ENCODE measurements at regions not wholly inside any gene's neighbourhood (a gene's known extent, or its start where the extent isn't known, plus 50 kb on each side); places are given as distances from the start of the nearest gene placed in this dataset.
"Not testable (repeated sequence)": the region's sequence is repeated elsewhere in the genome, so short reads cannot be mapped to it uniquely, and the experiment has no call there.

- DNase-seq (ENCODE audit: low read depth): no peak
Measured at GRCh38 chrX:10965174-10965798, 145.8 kb upstream of the HCCS start.

GRCh38 chrX:10966057-10966456, 145.1 kb upstream of the HCCS start:
- DNase-seq (ENCODE audit: low read depth): no peak

- no peak for DNase-seq (ENCODE audit: low read depth)
Measured at GRCh38 chrX:10971176-10971575, 140.0 kb upstream of the HCCS start.

- DNase-seq (ENCODE audit: low read depth): no peak
Measured at GRCh38 chrX:10971759-10972158, 139.4 kb upstream of the HCCS start.

GRCh38 chrX:10972706-10973105, 138.4 kb upstream of the HCCS start:
- peak; percentile 36 for DNase-seq (ENCODE audit: low read depth)

GRCh38 chrX:10974920-10975319, 136.2 kb upstream of the HCCS start:
- DNase-seq (ENCODE audit: low read depth): no peak

GRCh38 chrX:10979956-10980355, 131.2 kb upstream of the HCCS start:
- no peak for DNase-seq (ENCODE audit: low read depth)

- no peak for DNase-seq (ENCODE audit: low read depth)
Measured at GRCh38 chrX:10981506-10981905, 129.6 kb upstream of the HCCS start.

- DNase-seq (ENCODE audit: low read depth): no peak
Measured at GRCh38 chrX:10983526-10983925, 127.6 kb upstream of the HCCS start.

- no peak for DNase-seq (ENCODE audit: low read depth)
Measured at GRCh38 chrX:10984213-10984612, 126.9 kb upstream of the HCCS start.

- DNase-seq (ENCODE audit: low read depth): no peak
Measured at GRCh38 chrX:10986616-10987015, 124.5 kb upstream of the HCCS start.

GRCh38 chrX:10988653-10989052, 122.5 kb upstream of the HCCS start:
- no peak for DNase-seq (ENCODE audit: low read depth)

- DNase-seq (ENCODE audit: low read depth): no peak
Measured at GRCh38 chrX:10989386-10989785, 121.7 kb upstream of the HCCS start.

GRCh38 chrX:10990418-10990817, 120.7 kb upstream of the HCCS start:
- DNase-seq (ENCODE audit: low read depth): no peak

- DNase-seq (ENCODE audit: low read depth): no peak
Measured at GRCh38 chrX:10990976-10991375, 120.2 kb upstream of the HCCS start.

GRCh38 chrX:10992110-10992509, 119.0 kb upstream of the HCCS start:
- no peak for DNase-seq (ENCODE audit: low read depth)

GRCh38 chrX:11007076-11007475, 104.1 kb upstream of the HCCS start:
- DNase-seq (ENCODE audit: low read depth): not testable (repeated sequence)

GRCh38 chrX:11010476-11010875, 100.7 kb upstream of the HCCS start:
- no peak for DNase-seq (ENCODE audit: low read depth)

- no peak for DNase-seq (ENCODE audit: low read depth)
Measured at GRCh38 chrX:11016728-11017127, 94.4 kb upstream of the HCCS start.

- not testable (repeated sequence) for DNase-seq (ENCODE audit: low read depth)
Measured at GRCh38 chrX:11022588-11022987, 88.5 kb upstream of the HCCS start.

GRCh38 chrX:11039926-11040325, 71.2 kb upstream of the HCCS start:
- DNase-seq (ENCODE audit: low read depth): no peak

- DNase-seq (ENCODE audit: low read depth): no peak
Measured at GRCh38 chrX:11040405-11040804, 70.7 kb upstream of the HCCS start.

GRCh38 chrX:11040996-11041395, 70.1 kb upstream of the HCCS start:
- DNase-seq (ENCODE audit: low read depth): no peak

GRCh38 chrX:11050013-11050412, 61.1 kb upstream of the HCCS start:
- no peak for DNase-seq (ENCODE audit: low read depth)

GRCh38 chrX:11053351-11053750, 57.8 kb upstream of the HCCS start:
- DNase-seq (ENCODE audit: low read depth): no peak
